Osteoblast (primary cell): ENCODE measurements at regions not wholly inside any gene's neighbourhood (a gene's known extent, or its start where the extent isn't known, plus 50 kb on each side); places are given as distances from the start of the nearest gene placed in this dataset.
"Not testable (repeated sequence)": the region's sequence is repeated elsewhere in the genome, so short reads cannot be mapped to it uniquely, and the experiment has no call there.

Experiments used
- DNase-seq: peaks from one replicate; pipeline ENCODE4 v3.0.0; 2011; ENCODE audit warnings: low spot score, mixed read lengths; ENCODE audit not compliant: insufficient read length; ENCODE audit errors: missing footprints
- H2AFZ ChIP-seq: 2 replicates; pipeline ENCODE4 v1.6.0; 2011; ENCODE audit warnings: mild to moderate bottlenecking, low read length
- H3K27ac ChIP-seq: 2 replicates; pipeline ENCODE4 v1.5.1; 2011; ENCODE audit warnings: mild to moderate bottlenecking, low read depth, low read length, moderate library complexity
- H3K27me3 ChIP-seq: 2 replicates; pipeline ENCODE4 v1.6.0; 2012; ENCODE audit warnings: mild to moderate bottlenecking, control low read depth, inconsistent platforms, low read length, moderate library complexity; ENCODE audit not compliant: insufficient read depth
- H3K36me3 ChIP-seq: 2 replicates; pipeline ENCODE4 v1.5.1; 2011; ENCODE audit warnings: mild to moderate bottlenecking, low read length, control low read depth, moderate library complexity; ENCODE audit not compliant: insufficient read depth
- H3K4me1 ChIP-seq: 2 replicates; pipeline ENCODE4 v1.5.1; 2011; ENCODE audit warnings: mild to moderate bottlenecking, low read length, control low read depth, moderate library complexity; ENCODE audit not compliant: insufficient read depth
- H3K4me2 ChIP-seq: 2 replicates; pipeline ENCODE4 v1.6.0; 2011; ENCODE audit warnings: mild to moderate bottlenecking, low read length; ENCODE audit not compliant: insufficient read depth
- H3K4me3 ChIP-seq: fragments of 200-600 bp; sonication (generic); 3 replicates; pipeline ENCODE4 v1.5.1; 2012; ENCODE audit warnings: mild to moderate bottlenecking, low read length, inconsistent platforms; ENCODE audit not compliant: insufficient read depth
- H3K79me2 ChIP-seq: 2 replicates; pipeline ENCODE4 v1.6.0; 2012; ENCODE audit warnings: mild to moderate bottlenecking, low read length, control low read depth, inconsistent platforms; ENCODE audit not compliant: insufficient read depth
- H3K9me3 ChIP-seq: 2 replicates; pipeline ENCODE4 v1.5.1; 2011; ENCODE audit warnings: low read depth, low read length, control low read depth
- H4K20me1 ChIP-seq: 2 replicates; pipeline ENCODE4 v1.6.0; 2012; ENCODE audit warnings: mild to moderate bottlenecking, low read length, control low read depth; ENCODE audit not compliant: insufficient read depth
- CTCF ChIP-seq: IDR thresholded peaks from 2 replicates; pipeline ENCODE4 v1.5.1; 2011; ENCODE audit warnings: mild to moderate bottlenecking, low read depth, low read length, moderate library complexity; ENCODE audit errors: extremely low read depth

DNA sequence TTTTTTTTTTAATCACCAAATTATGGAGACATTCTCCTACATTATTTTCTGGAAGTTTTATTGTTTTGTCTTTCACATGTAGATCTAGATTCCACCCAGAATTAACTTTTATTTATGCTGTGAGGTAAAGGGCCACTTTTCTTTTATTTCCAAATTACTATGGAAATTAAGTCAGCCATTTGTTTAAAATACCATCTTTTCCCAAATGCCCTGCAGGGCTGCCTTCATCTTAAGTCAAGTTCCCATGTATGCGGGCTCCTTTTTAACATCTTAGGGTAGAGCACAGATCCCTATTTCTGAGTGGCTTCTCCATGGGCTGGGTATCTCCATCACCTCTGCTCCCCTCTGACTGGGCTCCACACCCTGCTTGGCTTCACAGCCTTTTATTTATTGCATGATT lies 348.4 kb downstream of the SOX4 start:
- Histone ChIP-seq H3K4me2 (no peak overlapping the region), H3K79me2 (no peaks in the 10 kb centered on the region), H3K27ac (no peak overlapping the region), H3K36me3 (no peaks in the 10 kb centered on the region), H3K27me3 (no peaks in the 10 kb centered on the region), H3K4me1 (peaks cover 22% of the 10 kb centered on the region), H3K4me3 (no peak overlapping the region), H4K20me1 (no peaks in the 10 kb centered on the region), H2AFZ (peak overlapping the region; percentile 1), H3K9me3 (no peaks in the 10 kb centered on the region)
- TF ChIP-seq CTCF, result no peak
- DNase-seq, result no peak

GRCh38 chr6:21942897-21943296 lies 349.3 kb downstream of the SOX4 start:
- H3K27ac ChIP-seq, result no peak overlapping the region
- H3K4me2 ChIP-seq, result peak overlapping the region; percentile 40
- peaks cover 28% of the 10 kb centered on the region for H3K4me1 ChIP-seq
- no peak for DNase-seq
- no peaks in the 10 kb centered on the region for H3K9me3 ChIP-seq
- TF ChIP-seq CTCF, result no peak
- no peaks in the 10 kb centered on the region for H4K20me1 ChIP-seq
- no peak overlapping the region for H3K4me3 ChIP-seq
- no peaks in the 10 kb centered on the region for H3K36me3 ChIP-seq
- H3K79me2 ChIP-seq, result no peaks in the 10 kb centered on the region
- no peaks in the 10 kb centered on the region for H3K27me3 ChIP-seq
- H2AFZ ChIP-seq, result no peak overlapping the region

- Histone ChIP-seq H3K36me3 (no peaks in the 10 kb centered on the region), H3K79me2 (no peaks in the 10 kb centered on the region), H4K20me1 (no peaks in the 10 kb centered on the region), H3K27ac (peak overlapping the region; percentile 39), H3K4me3 (no peak overlapping the region), H3K9me3 (no peaks in the 10 kb centered on the region), H3K4me1 (peaks cover 37% of the 10 kb centered on the region), H3K27me3 (no peaks in the 10 kb centered on the region), H2AFZ (no peak overlapping the region), H3K4me2 (peak overlapping the region; percentile 35)
- TF ChIP-seq CTCF, result no peak
- DNase-seq, result peak; percentile 72
Observed at GRCh38 chr6:21946298-21946783, 350.5 kb downstream of the PRL start.

DNA sequence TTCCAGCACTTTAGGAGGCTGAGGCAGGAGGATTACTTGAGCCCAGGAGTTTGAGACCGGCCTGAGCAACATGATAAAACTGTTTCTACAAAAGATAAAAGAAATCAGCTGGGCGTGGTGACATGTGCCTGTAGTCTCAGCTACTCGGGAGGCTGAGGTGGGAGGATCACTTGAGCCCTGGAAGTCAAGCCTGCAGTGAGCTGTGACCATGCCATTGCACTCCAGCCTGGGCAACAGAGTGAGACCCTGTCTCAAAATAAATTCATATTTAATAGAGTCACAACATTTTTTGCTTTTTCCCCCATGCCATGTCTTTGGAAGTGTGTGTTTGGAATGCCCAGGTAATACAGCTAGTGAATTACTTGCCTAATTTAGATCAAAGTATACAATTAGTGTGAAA lies 349.6 kb downstream of the PRL start:
- not testable (repeated sequence) for DNase-seq, H3K4me3 ChIP-seq, H3K79me2 ChIP-seq, H4K20me1 ChIP-seq, H3K9me3 ChIP-seq, H2AFZ ChIP-seq, H3K36me3 ChIP-seq, H3K27me3 ChIP-seq
- H3K4me2 ChIP-seq, result peak overlapping the region; percentile 35
- H3K27ac ChIP-seq, result peak overlapping the region; percentile 39
- peaks cover 37% of the 10 kb centered on the region for H3K4me1 ChIP-seq
